H9 (cell line): ENCODE measurements at regions not wholly inside any gene's neighbourhood (a gene's known extent, or its start where the extent isn't known, plus 50 kb on each side); places are given as distances from the start of the nearest gene placed in this dataset.

Experiments used
- DNase-seq: peaks from one replicate; pipeline ENCODE4 v3.0.0-alpha.2; 2017
- H2AFZ ChIP-seq: one replicate; pipeline ENCODE4 v1.6.1; 2013; ENCODE audit warnings: mild to moderate bottlenecking, low read length, control low read depth, moderate library complexity
- H2AK5ac ChIP-seq: 2 replicates; pipeline ENCODE4 v1.6.1; 2013; ENCODE audit warnings: low read length, control low read depth, mixed read lengths; ENCODE audit not compliant: insufficient read length
- H2BK120ac ChIP-seq: one replicate; pipeline ENCODE4 v1.6.1; 2013; ENCODE audit warnings: low read depth, mild to moderate bottlenecking, low read length, control low read depth, inconsistent platforms; ENCODE audit not compliant: poor library complexity, severe bottlenecking
- H2BK12ac ChIP-seq: 2 replicates; pipeline ENCODE4 v1.6.1; 2013; ENCODE audit warnings: low read length, control low read depth, mixed read lengths, low read depth; ENCODE audit not compliant: insufficient read length
- H2BK15ac ChIP-seq: 2 replicates; pipeline ENCODE4 v1.6.1; 2013; ENCODE audit warnings: low read depth, low read length, control low read depth
- H2BK20ac ChIP-seq: one replicate; pipeline ENCODE4 v1.6.1; 2013; ENCODE audit warnings: low read depth, mild to moderate bottlenecking, low read length, control low read depth, inconsistent platforms; ENCODE audit not compliant: poor library complexity, severe bottlenecking
- H2BK5ac ChIP-seq: 2 replicates; pipeline ENCODE4 v1.6.1; 2013; ENCODE audit warnings: low read length, control low read depth, mixed read lengths; ENCODE audit not compliant: insufficient read length
- H3K14ac ChIP-seq: 2 replicates; pipeline ENCODE4 v1.6.1; 2013; ENCODE audit warnings: low read length, control low read depth; ENCODE audit not compliant: insufficient read depth
- H3K18ac ChIP-seq: 2 replicates; pipeline ENCODE4 v1.6.1; 2013; ENCODE audit warnings: low read depth, mild to moderate bottlenecking, mixed read lengths, low read length, control low read depth; ENCODE audit not compliant: insufficient read length
- H3K23ac ChIP-seq: 2 replicates; pipeline ENCODE4 v1.6.1; 2013; ENCODE audit warnings: low read length, control low read depth, mixed read lengths, low read depth; ENCODE audit not compliant: insufficient read length
- H3K23me2 ChIP-seq: 2 replicates; pipeline ENCODE4 v1.6.1; 2013; ENCODE audit warnings: low read depth, mild to moderate bottlenecking, mixed read lengths, low read length, control low read depth; ENCODE audit not compliant: insufficient read length, poor library complexity, severe bottlenecking
- H3K27ac ChIP-seq: 2 replicates; pipeline ENCODE4 v1.5.1; 2013; ENCODE audit warnings: low read length, control low read depth, mixed read lengths, low read depth; ENCODE audit not compliant: insufficient read length
- H3K27me3 ChIP-seq: 2 replicates; pipeline ENCODE4 v1.6.1; 2013; ENCODE audit warnings: low read length, control low read depth, inconsistent platforms; ENCODE audit not compliant: insufficient read depth
- H3K4ac ChIP-seq: 2 replicates; pipeline ENCODE4 v1.6.1; 2013; ENCODE audit warnings: low read depth, mild to moderate bottlenecking, control low read depth, inconsistent platforms, low read length, moderate library complexity
- H3K4me1 ChIP-seq: 2 replicates; pipeline ENCODE4 v1.6.1; 2013; ENCODE audit warnings: low read length, control low read depth, inconsistent platforms; ENCODE audit not compliant: insufficient read depth
- H3K4me2 ChIP-seq: 2 replicates; pipeline ENCODE4 v1.6.1; 2013; ENCODE audit warnings: low read length, control low read depth, mixed read lengths; ENCODE audit not compliant: insufficient read length, insufficient read depth
- H3K56ac ChIP-seq: 2 replicates; pipeline ENCODE4 v1.6.1; 2013; ENCODE audit warnings: low read depth, mild to moderate bottlenecking, mixed read lengths, low read length, control low read depth; ENCODE audit not compliant: insufficient read length
- H3K79me1 ChIP-seq: 2 replicates; pipeline ENCODE4 v1.6.1; 2013; ENCODE audit warnings: low read depth, mild to moderate bottlenecking, moderate library complexity, low read length, control low read depth, inconsistent platforms; ENCODE audit not compliant: insufficient read depth, poor library complexity, severe bottlenecking
- H3K79me2 ChIP-seq: 2 replicates; pipeline ENCODE4 v1.6.1; 2013; ENCODE audit warnings: low read length, control low read depth, inconsistent platforms; ENCODE audit not compliant: insufficient read depth
- H3K9ac ChIP-seq: 2 replicates; pipeline ENCODE4 v1.6.1; 2013; ENCODE audit warnings: low read length, control low read depth, mixed read lengths; ENCODE audit not compliant: insufficient read length; ENCODE audit errors: extremely low read depth
- H3K9me3 ChIP-seq: one replicate; pipeline ENCODE4 v1.6.1; 2013; ENCODE audit warnings: low read depth, low read length, inconsistent platforms; ENCODE audit not compliant: control insufficient read depth
- H3T11ph ChIP-seq: one replicate; pipeline ENCODE4 v1.6.1; 2013; ENCODE audit warnings: mild to moderate bottlenecking, low read length, control low read depth, inconsistent platforms
- H4K20me1 ChIP-seq: one replicate; pipeline ENCODE4 v1.6.1; 2013; ENCODE audit not compliant: control insufficient read depth, insufficient read length, insufficient read depth
- H4K5ac ChIP-seq: 2 replicates; pipeline ENCODE4 v1.6.1; 2013; ENCODE audit warnings: low read depth, mild to moderate bottlenecking, mixed read lengths, low read length, control low read depth; ENCODE audit not compliant: insufficient read length
- H4K8ac ChIP-seq: replicated peaks from 2 replicates; pipeline ENCODE4 v1.6.1; 2013; ENCODE audit warnings: low read length, control low read depth, mixed read lengths, low read depth; ENCODE audit not compliant: insufficient read length
- H4K91ac ChIP-seq: 2 replicates; pipeline ENCODE4 v1.6.1; 2013; ENCODE audit warnings: low read depth, mild to moderate bottlenecking, moderate library complexity, mixed read lengths, low read length, control low read depth; ENCODE audit not compliant: insufficient read length
- H3K27ac Mint-ChIP-seq, 3 experiments: 2 replicates in 2 of 3; 3 replicates in 1 of 3; pipeline ENCODE4 v1.8.0; 2020 to 2021; ENCODE audit warnings: mixed read lengths in 3 of 3, mild to moderate bottlenecking in 1 of 3, moderate library complexity in 1 of 3
- H3K27me3 Mint-ChIP-seq: 2 replicates; pipeline ENCODE4 v1.8.0; 2021; ENCODE audit warnings: low read depth, mild to moderate bottlenecking, moderate library complexity, mixed read lengths
- H3K36me3 Mint-ChIP-seq, 3 experiments: 2 replicates in 2 of 3; 3 replicates in 1 of 3; pipeline ENCODE4 v1.8.0; 2020 to 2021; ENCODE audit warnings: low read depth in 3 of 3, mixed read lengths in 3 of 3; ENCODE audit not compliant: insufficient read depth in 1 of 3
- H3K4me1 Mint-ChIP-seq, 2 experiments: 2 replicates each; pipeline ENCODE4 v1.8.0; 2020; ENCODE audit warnings: mixed read lengths in 2 of 2
- H3K4me3 Mint-ChIP-seq, 2 experiments: 2 replicates in 1 of 2; 3 replicates in 1 of 2; pipeline ENCODE4 v1.8.0; 2020 to 2021; ENCODE audit warnings: mild to moderate bottlenecking in 2 of 2, mixed read lengths in 2 of 2, moderate library complexity in 1 of 2
- H3K9me3 Mint-ChIP-seq, 2 experiments: 2 replicates in 1 of 2; 3 replicates in 1 of 2; pipeline ENCODE4 v1.8.0; 2020; ENCODE audit warnings: mild to moderate bottlenecking in 2 of 2, mixed read lengths in 2 of 2, moderate library complexity in 1 of 2
- WGBS: extraction: QIAGEN DNeasy Blood & Tissue Kit; methylation state at CpG from one replicate; pipeline ENCODE4 v1.1.7; 2013; ENCODE audit warnings: missing lambda C conversion rate, low lambda C conversion rate, mixed read lengths; ENCODE audit not compliant: insufficient read length; ENCODE audit errors: extremely low coverage; 5-methylcytosine and 5-hydroxymethylcytosine counted together
- TF ChIP-seq, protein P1 (sequence below): fragments of 200-600 bp; sonication (generic); conservative IDR thresholded peaks from 3 replicates; pipeline ENCODE4 v1.8.0; 2021; ENCODE audit warnings: antibody characterized with exemption, mild to moderate bottlenecking

DNA sequence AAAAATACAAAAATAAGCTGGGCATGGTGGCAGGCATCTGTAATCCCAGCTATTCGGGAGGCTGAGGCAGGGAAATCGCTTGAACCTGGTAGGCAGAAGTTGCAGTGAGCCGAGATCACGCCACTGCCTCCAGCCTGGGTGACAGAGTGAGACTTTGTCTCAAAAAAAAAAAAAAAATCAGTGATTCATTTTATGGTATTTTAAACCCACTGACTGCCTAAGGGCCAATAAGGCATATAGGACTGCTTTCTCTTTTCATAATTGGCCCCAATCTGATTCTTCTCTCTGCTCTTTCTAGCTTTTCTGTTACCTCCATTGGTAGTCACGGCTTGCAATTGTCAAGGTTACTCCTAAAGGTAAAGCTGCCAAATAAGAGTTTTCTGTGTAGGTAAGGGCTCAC is 60.2 kb upstream of the ADGRF1 start:
- no peaks in the 10 kb centered on the region for H3K9me3 ChIP-seq
- no peak overlapping the region for H3K4me3 Mint-ChIP-seq
- no peaks in the 10 kb centered on the region for H3K79me2 ChIP-seq
- peaks cover 20% of the 10 kb centered on the region in 2 experiments for H3K4me1 Mint-ChIP-seq
- H3K56ac ChIP-seq, result no peak overlapping the region
- H4K8ac ChIP-seq, result no peak overlapping the region
- no peak overlapping the region for H3K27ac Mint-ChIP-seq
- no peak overlapping the region for H3K14ac ChIP-seq
- no peak overlapping the region for H2BK15ac ChIP-seq
- H3K27me3 ChIP-seq, result no peaks in the 10 kb centered on the region
- no peaks in the 10 kb centered on the region; the same call in 1 of the 2 replicates for H3K27me3 Mint-ChIP-seq
- H3T11ph ChIP-seq, result no peak overlapping the region
- no peaks in the 10 kb centered on the region for H3K23me2 ChIP-seq
- H3K9ac ChIP-seq, result no peak overlapping the region
- H4K91ac ChIP-seq, result no peak overlapping the region
- H2BK5ac ChIP-seq, result no peak overlapping the region
- H2AK5ac ChIP-seq, result no peak overlapping the region
- H2BK12ac ChIP-seq, result no peak overlapping the region
- no peak for DNase-seq
- TF ChIP-seq, protein P1, sequence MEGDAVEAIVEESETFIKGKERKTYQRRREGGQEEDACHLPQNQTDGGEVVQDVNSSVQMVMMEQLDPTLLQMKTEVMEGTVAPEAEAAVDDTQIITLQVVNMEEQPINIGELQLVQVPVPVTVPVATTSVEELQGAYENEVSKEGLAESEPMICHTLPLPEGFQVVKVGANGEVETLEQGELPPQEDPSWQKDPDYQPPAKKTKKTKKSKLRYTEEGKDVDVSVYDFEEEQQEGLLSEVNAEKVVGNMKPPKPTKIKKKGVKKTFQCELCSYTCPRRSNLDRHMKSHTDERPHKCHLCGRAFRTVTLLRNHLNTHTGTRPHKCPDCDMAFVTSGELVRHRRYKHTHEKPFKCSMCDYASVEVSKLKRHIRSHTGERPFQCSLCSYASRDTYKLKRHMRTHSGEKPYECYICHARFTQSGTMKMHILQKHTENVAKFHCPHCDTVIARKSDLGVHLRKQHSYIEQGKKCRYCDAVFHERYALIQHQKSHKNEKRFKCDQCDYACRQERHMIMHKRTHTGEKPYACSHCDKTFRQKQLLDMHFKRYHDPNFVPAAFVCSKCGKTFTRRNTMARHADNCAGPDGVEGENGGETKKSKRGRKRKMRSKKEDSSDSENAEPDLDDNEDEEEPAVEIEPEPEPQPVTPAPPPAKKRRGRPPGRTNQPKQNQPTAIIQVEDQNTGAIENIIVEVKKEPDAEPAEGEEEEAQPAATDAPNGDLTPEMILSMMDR, result no peak
- H3K4me2 ChIP-seq, result no peak overlapping the region
- H3K9me3 Mint-ChIP-seq, result no peaks in the 10 kb centered on the region
- H3K23ac ChIP-seq, result no peak overlapping the region
- no peaks in the 10 kb centered on the region for H3K36me3 Mint-ChIP-seq
- no peak overlapping the region for H3K4ac ChIP-seq
- no peak overlapping the region for H3K18ac ChIP-seq
- no peak overlapping the region for H2AFZ ChIP-seq
- H3K27ac ChIP-seq, result no peak overlapping the region
- no peak overlapping the region for H2BK20ac ChIP-seq
- H3K4me1 ChIP-seq, result peaks cover 15% of the 10 kb centered on the region; the same call in 1 of the 2 replicates
- H4K5ac ChIP-seq, result no peak overlapping the region
- H3K79me1 ChIP-seq, result no peaks in the 10 kb centered on the region
- H2BK120ac ChIP-seq, result no peak overlapping the region
- no CpG with 5 or more reads among the region's 5 CpGs for WGBS
- no peaks in the 10 kb centered on the region for H4K20me1 ChIP-seq
